A673 (cell line): ENCODE measurements at regions not wholly inside any gene's neighbourhood (a gene's known extent, or its start where the extent isn't known, plus 50 kb on each side); places are given as distances from the start of the nearest gene placed in this dataset.

Source experiments
- EZH2 ChIP-seq: fragments of 200-600 bp; sonication (generic); IDR thresholded peaks from 2 replicates; pipeline ENCODE4 v1.6.1; 2017; ENCODE audit warnings: borderline replicate concordance, low read depth, mild to moderate bottlenecking, mixed read lengths, antibody characterized with exemption, low read length; ENCODE audit not compliant: poor library complexity, severe bottlenecking
- TF ChIP-seq, protein P1 (sequence below): fragments of 300-800, 200-600 bp; sonication (generic); conservative IDR thresholded peaks from 2 replicates; pipeline ENCODE4 v1.5.1; 2017; ENCODE audit warnings: low read depth, mild to moderate bottlenecking, antibody characterized with exemption, low read length, moderate library complexity, mixed read lengths

DNA sequence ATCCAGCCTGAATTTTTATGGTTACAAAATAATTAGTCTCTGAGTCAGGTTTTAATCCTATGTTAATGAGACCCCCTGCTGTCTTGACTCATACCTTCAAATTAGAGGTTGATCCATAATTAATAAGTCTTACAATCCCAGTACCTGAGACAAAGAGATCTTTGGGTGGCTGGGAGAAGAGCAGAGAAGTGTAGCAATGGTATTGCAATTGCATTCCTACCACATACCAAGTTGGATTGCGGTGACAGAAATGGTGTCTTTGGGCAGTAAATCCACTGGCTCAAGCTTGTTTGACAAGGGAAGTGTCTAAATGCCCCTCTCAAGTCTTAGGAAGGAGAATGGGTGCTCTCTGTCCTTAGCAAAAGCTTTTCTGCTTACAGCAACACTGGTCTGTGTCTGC, 150.4 kb downstream of the BTBD3 start:
- TF ChIP-seq, protein P1, sequence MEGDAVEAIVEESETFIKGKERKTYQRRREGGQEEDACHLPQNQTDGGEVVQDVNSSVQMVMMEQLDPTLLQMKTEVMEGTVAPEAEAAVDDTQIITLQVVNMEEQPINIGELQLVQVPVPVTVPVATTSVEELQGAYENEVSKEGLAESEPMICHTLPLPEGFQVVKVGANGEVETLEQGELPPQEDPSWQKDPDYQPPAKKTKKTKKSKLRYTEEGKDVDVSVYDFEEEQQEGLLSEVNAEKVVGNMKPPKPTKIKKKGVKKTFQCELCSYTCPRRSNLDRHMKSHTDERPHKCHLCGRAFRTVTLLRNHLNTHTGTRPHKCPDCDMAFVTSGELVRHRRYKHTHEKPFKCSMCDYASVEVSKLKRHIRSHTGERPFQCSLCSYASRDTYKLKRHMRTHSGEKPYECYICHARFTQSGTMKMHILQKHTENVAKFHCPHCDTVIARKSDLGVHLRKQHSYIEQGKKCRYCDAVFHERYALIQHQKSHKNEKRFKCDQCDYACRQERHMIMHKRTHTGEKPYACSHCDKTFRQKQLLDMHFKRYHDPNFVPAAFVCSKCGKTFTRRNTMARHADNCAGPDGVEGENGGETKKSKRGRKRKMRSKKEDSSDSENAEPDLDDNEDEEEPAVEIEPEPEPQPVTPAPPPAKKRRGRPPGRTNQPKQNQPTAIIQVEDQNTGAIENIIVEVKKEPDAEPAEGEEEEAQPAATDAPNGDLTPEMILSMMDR: no peak
- TF ChIP-seq EZH2: no peak
